ENCODE measurements at regions not wholly inside any gene's neighbourhood (a gene's known extent, or its start where the extent isn't known, plus 50 kb on each side); places are given as distances from the start of the nearest gene placed in this dataset.

- DNase-seq (ENCODE audit: low spot score): no peak
- Mint-ChIP-seq H3K36me3 (ENCODE audit: low read depth) (no peaks in the 10 kb centered on the region), H3K4me3 (ENCODE audit: unreplicated experiment) (no peak overlapping the region), H3K27ac (ENCODE audit: unreplicated experiment) (no peak overlapping the region), H3K4me1 (ENCODE audit: low read depth) (no peaks in the 10 kb centered on the region), H3K9me3 (ENCODE audit: low read depth) (peaks cover 3% of the 10 kb centered on the region), H3K27me3 (ENCODE audit: low read depth) (no peaks in the 10 kb centered on the region)
- TF ChIP-seq CTCF (IDR thresholded peaks at IDR 0.05): no peak
These were observed 87.4 kb upstream of the ID4 start for GRCh38 chr6:19749722-19750121.

GRCh38 chr6:19752746-19753145, 84.4 kb upstream of the ID4 start:
- no peaks in the 10 kb centered on the region for H3K9me3 Mint-ChIP-seq (ENCODE audit: low read depth)

GRCh38 chr6:19753826-19754225, 83.3 kb upstream of the ID4 start:
- Mint-ChIP-seq H3K9me3 (ENCODE audit: low read depth) (no peaks in the 10 kb centered on the region), H3K27me3 (ENCODE audit: low read depth) (no peaks in the 10 kb centered on the region), H3K27ac (ENCODE audit: unreplicated experiment) (no peak overlapping the region), H3K4me1 (ENCODE audit: low read depth) (peaks cover 19% of the 10 kb centered on the region), H3K36me3 (ENCODE audit: low read depth) (no peaks in the 10 kb centered on the region), H3K4me3 (ENCODE audit: unreplicated experiment) (no peak overlapping the region)
- TF ChIP-seq CTCF (IDR thresholded peaks at IDR 0.05): no peak
- no peak for DNase-seq (ENCODE audit: low spot score)

More at GRCh38 chr6:19752746-19753145, 84.4 kb upstream of the ID4 start:
- Mint-ChIP-seq H3K4me1 (ENCODE audit: low read depth) (peaks cover 11% of the 10 kb centered on the region), H3K27ac (ENCODE audit: unreplicated experiment) (no peak overlapping the region), H3K27me3 (ENCODE audit: low read depth) (no peaks in the 10 kb centered on the region), H3K36me3 (ENCODE audit: low read depth) (no peaks in the 10 kb centered on the region), H3K4me3 (ENCODE audit: unreplicated experiment) (no peak overlapping the region)
- no peak for TF ChIP-seq CTCF (IDR thresholded peaks at IDR 0.05)
- DNase-seq (ENCODE audit: low spot score): no peak

DNA sequence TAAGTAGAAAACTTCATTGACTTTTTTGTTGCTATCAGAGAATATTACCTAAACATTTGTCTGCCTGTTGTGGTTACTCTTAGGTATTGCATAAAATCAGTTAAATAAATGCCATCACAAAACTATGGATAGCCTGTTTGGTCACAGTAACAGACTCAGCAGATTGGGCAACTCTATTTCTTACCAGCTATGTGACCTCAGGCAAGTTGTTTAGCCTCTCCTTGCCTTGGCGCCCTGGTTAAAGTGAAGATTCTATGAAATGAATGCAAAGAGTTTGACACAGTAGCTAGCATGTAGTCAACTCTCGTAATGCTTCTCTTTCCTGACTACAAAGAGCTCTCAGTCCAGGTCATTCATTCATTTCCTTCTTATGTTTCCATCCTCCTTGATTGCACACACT, 82.5 kb upstream of the ID4 start:
- no peaks in the 10 kb centered on the region for H3K27me3 Mint-ChIP-seq (ENCODE audit: low read depth)
- no peak for DNase-seq (ENCODE audit: low spot score)
- no peak overlapping the region for H3K27ac Mint-ChIP-seq (ENCODE audit: unreplicated experiment)
- peaks cover 27% of the 10 kb centered on the region for H3K4me1 Mint-ChIP-seq (ENCODE audit: low read depth)
- H3K36me3 Mint-ChIP-seq (ENCODE audit: low read depth): no peaks in the 10 kb centered on the region
- TF ChIP-seq CTCF (IDR thresholded peaks at IDR 0.05): no peak
- H3K4me3 Mint-ChIP-seq (ENCODE audit: unreplicated experiment): no peak overlapping the region
- no peaks in the 10 kb centered on the region for H3K9me3 Mint-ChIP-seq (ENCODE audit: low read depth)

- peaks cover 2% of the 10 kb centered on the region for H3K36me3 Mint-ChIP-seq (ENCODE audit: low read depth)
- H3K9me3 Mint-ChIP-seq (ENCODE audit: low read depth): no peaks in the 10 kb centered on the region
- H3K27ac Mint-ChIP-seq (ENCODE audit: unreplicated experiment): no peak overlapping the region
- TF ChIP-seq CTCF (IDR thresholded peaks at IDR 0.05): no peak
- DNase-seq (ENCODE audit: low spot score): no peak
- H3K4me3 Mint-ChIP-seq (ENCODE audit: unreplicated experiment): no peak overlapping the region
- H3K27me3 Mint-ChIP-seq (ENCODE audit: low read depth): no peaks in the 10 kb centered on the region
- peaks cover 27% of the 10 kb centered on the region for H3K4me1 Mint-ChIP-seq (ENCODE audit: low read depth)
These were observed 82.0 kb upstream of the ID4 start for GRCh38 chr6:19755181-19755580.
